HL-60 (cell line): ENCODE measurements at regions not wholly inside any gene's neighbourhood (a gene's known extent, or its start where the extent isn't known, plus 50 kb on each side); places are given as distances from the start of the nearest gene placed in this dataset.

Source experiments
- DNase-seq, 2 experiments: peaks; one replicate each; pipeline ENCODE4 v3.0.0-alpha.2; 2010 to 2020; ENCODE audit warnings: low read depth in 1 of 2, low spot score in 1 of 2
- H3K27ac ChIP-seq: fragments of 250-450 bp; sonication (Bioruptor Pico); replicated peaks from 2 replicates; pipeline ENCODE4 v1.5.1; 2020; ENCODE audit warnings: mild to moderate bottlenecking, moderate library complexity
- H3K27me3 ChIP-seq: fragments of 250-450 bp; sonication (Bioruptor Pico); 2 replicates; pipeline ENCODE4 v1.5.1; 2021; ENCODE audit warnings: mild to moderate bottlenecking, moderate library complexity; ENCODE audit not compliant: insufficient read depth, poor library complexity, severe bottlenecking
- H3K4me3 ChIP-seq: replicated peaks from 2 replicates; pipeline ENCODE4 v1.5.1; 2011; ENCODE audit warnings: mild to moderate bottlenecking, control low read depth, low read length; ENCODE audit not compliant: insufficient read depth
- CTCF ChIP-seq: IDR thresholded peaks from one replicate; pipeline ENCODE4 v1.5.1; 2011; ENCODE audit warnings: low read length, control low read depth, inconsistent platforms; ENCODE audit not compliant: insufficient read depth
- GABPA ChIP-seq: IDR thresholded peaks from 2 replicates; pipeline ENCODE4 v1.6.1; 2012; ENCODE audit warnings: low read depth
- POLR2AphosphoS5 ChIP-seq: IDR thresholded peaks from 2 replicates; pipeline ENCODE4 v1.6.1; 2012; ENCODE audit warnings: low read depth
- REST ChIP-seq: IDR thresholded peaks from 2 replicates; pipeline ENCODE4 v1.6.1; 2012; ENCODE audit warnings: low read depth; ENCODE audit not compliant: insufficient replicate concordance
- SPI1 ChIP-seq: IDR thresholded peaks from 2 replicates; pipeline ENCODE4 v1.6.1; 2012; ENCODE audit warnings: low read depth, mild to moderate bottlenecking, borderline replicate concordance

GRCh38 chr2:150143087-150143536, 344.4 kb downstream of the RND3 start:
- no peak for DNase-seq
- H3K27me3 ChIP-seq, result no peaks in the 10 kb centered on the region
- no peak overlapping the region for H3K27ac ChIP-seq
- no peak for TF ChIP-seq CTCF
- no peak for TF ChIP-seq POLR2AphosphoS5
- no peak for TF ChIP-seq GABPA
- no peak overlapping the region for H3K4me3 ChIP-seq

GRCh38 chr2:150142561-150142960, 344.9 kb downstream of the RND3 start:
- Histone ChIP-seq H3K27me3 (no peaks in the 10 kb centered on the region), H3K4me3 (no peak overlapping the region), H3K27ac (no peak overlapping the region)
- TF ChIP-seq CTCF, result no peak
- no peak for TF ChIP-seq SPI1
- TF ChIP-seq POLR2AphosphoS5, result no peak
- TF ChIP-seq REST, result no peak
- no peak for TF ChIP-seq GABPA
- no peak for DNase-seq

GRCh38 chr2:150141226-150142001, 346.1 kb downstream of the RND3 start:
- Histone ChIP-seq H3K27ac (no peak overlapping the region), H3K27me3 (no peaks in the 10 kb centered on the region), H3K4me3 (no peak overlapping the region)
- DNase-seq, result no peak
- no peak for TF ChIP-seq SPI1
- TF ChIP-seq CTCF, result no peak
- no peak for TF ChIP-seq GABPA
- no peak for TF ChIP-seq REST
- no peak for TF ChIP-seq POLR2AphosphoS5

GRCh38 chr2:150140777-150141176, 346.7 kb downstream of the RND3 start:
- Histone ChIP-seq H3K27me3 (no peaks in the 10 kb centered on the region), H3K27ac (no peak overlapping the region), H3K4me3 (no peak overlapping the region)
- no peak for TF ChIP-seq CTCF
- TF ChIP-seq REST, result no peak
- no peak for TF ChIP-seq POLR2AphosphoS5
- no peak for TF ChIP-seq SPI1
- no peak for TF ChIP-seq GABPA
- DNase-seq, result no peak
